Activated CD4-positive, alpha-beta T cell treated with anti-CD3 and anti-CD28 coated beads, Interleukin-10, Interleukin-2, amounts not matched to agents 100 ng/mL and 50 ng/mL, durations not matched to agents 16 hours and 8 hours (primary cell): ENCODE measurements at regions not wholly inside any gene's neighbourhood (a gene's known extent, or its start where the extent isn't known, plus 50 kb on each side); places are given as distances from the start of the nearest gene placed in this dataset.

Source experiments
- DNase-seq: peaks from one replicate; pipeline ENCODE4 v3.0.0-alpha.2; 2020

- no peak for DNase-seq
Observed at GRCh38 chr7:41336455-41336952, 366.4 kb downstream of the INHBA start.

- DNase-seq = no peak
Observed at GRCh38 chr7:41334071-41334862, 368.6 kb downstream of the INHBA start.

GRCh38 chr7:41333511-41333910 lies 369.4 kb downstream of the INHBA start:
- DNase-seq = no peak

DNA sequence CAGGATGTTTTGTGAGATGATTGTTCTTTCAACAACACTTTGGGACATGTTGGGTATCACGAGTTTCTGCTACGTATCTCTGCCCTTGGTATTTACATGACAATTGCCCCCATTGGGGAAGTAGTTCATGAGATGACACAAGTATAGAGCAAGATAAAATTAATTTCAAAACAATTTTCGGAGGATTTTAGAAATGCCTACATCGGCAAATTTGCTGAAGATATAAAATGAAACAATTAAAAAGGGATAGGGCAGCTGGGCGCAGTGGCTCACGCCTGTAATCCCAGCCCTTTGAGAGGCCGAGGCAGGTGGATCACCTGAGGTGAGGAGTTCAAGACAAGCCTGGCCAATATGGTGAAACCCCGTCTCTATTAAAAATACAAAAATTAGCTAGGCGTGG lies 371.7 kb downstream of the INHBA start:
- DNase-seq = no peak

GRCh38 chr7:41328544-41328943 lies 374.3 kb downstream of the INHBA start:
- DNase-seq = no peak

DNA sequence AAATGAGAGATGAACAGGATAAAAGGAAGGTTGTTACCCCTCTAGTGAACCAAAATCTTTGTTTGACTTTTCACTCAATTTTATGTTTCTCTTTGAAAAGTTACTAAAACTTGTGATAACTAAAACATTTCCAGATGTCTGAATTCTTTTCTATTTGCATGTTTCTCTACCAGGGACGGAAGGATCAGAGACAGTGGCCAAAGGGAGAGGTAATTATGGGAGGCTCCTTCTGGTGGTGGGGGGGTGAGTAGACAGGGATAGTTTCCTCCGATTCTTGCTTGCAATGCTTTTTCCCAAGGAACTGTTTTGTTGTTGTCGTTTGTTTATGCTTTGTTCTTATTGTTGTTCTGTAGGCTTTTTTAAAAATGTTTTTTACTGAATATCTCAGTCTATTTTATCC lies 374.8 kb downstream of the INHBA start:
- no peak for DNase-seq

DNA sequence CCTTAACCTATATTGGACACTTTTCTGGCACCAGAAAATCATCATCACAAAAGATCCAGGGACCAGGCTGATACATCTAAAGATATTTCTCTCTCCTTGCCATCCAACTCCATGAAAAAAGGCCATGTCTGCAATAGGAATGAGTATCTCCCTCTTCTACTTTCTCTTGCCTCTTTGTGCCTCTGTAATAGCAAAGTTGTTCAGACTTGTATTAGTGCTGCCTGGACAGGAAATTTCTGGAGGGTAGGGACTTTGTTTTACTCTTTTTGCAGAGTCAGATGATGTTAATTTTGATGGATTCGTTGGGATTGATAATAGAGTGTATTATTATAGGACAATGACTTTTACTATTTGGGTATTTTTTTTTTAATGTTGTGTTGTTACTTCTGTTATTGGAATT lies 376.3 kb downstream of the INHBA start:
- no peak for DNase-seq

- no peak for DNase-seq
Observed at GRCh38 chr7:41323806-41324205, 379.1 kb downstream of the INHBA start.

DNA sequence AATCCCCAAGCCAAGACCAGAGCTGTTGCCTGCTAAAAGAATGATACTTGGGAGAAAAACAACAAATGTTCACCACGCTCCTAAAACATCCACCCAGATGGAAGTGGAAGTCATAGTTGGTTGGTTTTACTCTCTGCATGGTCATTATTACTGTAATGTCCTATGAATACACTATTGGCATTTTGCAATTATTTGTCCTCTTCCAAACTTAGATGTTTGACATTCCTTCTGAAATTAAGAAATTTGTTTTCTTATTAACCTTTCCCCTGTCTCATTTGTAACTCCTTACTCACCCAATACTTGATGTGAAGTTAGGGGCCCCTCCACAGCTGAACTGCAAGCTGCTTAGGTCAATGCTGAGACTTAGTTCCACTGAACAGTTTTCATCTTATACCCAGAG lies 383.3 kb downstream of the INHBA start:
- no peak for DNase-seq

- DNase-seq = no peak
Observed at GRCh38 chr7:41316410-41316809, 386.5 kb downstream of the INHBA start.

DNA sequence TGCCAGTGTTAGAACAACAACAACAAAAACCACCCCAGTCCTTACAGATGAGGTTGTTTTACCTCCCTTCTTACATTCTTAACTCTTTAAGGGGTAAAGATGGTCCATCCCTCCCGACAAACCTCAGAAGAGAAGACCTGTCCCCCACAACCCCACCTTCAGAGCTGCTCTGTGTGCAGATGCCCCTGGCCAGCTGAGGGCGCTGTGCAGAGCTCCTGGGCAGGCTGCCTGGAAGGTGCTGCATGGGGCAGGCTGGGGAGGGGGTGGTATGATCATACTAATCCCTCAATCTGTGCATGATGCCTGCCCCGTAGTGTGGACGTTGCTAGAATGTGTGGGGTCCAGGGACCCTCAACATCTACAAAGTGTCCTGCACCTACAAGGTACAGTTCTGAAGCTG lies 387.1 kb downstream of the INHBA start:
- DNase-seq = no peak

DNA sequence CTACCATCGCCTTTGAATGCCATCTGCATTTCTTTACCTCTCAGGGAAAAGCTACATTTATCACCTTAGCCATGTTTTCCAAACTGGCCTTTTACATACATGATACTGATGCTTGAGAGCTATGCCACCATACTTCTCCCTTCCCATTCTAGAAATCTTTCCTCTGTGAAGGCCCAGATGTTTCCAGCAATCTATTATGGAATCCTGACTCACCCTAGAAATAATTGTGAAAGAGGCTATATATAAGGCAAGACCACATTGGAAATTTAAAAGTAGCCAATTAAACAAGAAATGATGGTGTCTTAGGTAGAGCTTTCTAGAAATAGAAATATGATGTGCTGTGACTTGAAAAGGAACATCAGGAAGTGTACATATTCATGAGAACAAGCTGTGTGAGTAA lies 389.7 kb downstream of the INHBA start:
- DNase-seq = no peak

GRCh38 chr7:41312235-41312634 lies 390.7 kb downstream of the INHBA start:
- no peak for DNase-seq

DNA sequence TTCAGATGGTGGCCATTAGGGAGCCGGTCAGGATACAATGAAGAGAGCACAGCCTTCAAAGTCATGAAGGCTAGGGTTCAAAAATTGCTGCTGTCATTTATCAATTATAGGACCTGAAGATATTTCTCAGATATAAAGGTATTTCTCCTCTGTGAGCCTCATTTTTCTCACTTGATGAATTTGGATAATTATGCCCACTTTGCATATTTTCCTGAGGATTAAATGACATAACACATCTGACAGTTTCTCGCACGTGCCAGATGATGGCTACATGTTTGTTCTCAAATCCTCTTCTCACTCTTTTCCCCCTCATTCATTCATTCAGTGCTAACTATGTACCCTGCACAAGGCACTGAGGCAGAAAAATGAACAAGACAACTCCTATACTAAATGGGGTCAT lies 391.6 kb downstream of the INHBA start:
- DNase-seq = no peak

- no peak for DNase-seq
Observed at GRCh38 chr7:41306486-41306885, 396.4 kb downstream of the INHBA start.

- no peak for DNase-seq
Observed at GRCh38 chr7:41305001-41305400, 397.9 kb downstream of the INHBA start.

- no peak for DNase-seq
Observed at GRCh38 chr7:41303709-41304108, 399.2 kb downstream of the INHBA start.

DNA sequence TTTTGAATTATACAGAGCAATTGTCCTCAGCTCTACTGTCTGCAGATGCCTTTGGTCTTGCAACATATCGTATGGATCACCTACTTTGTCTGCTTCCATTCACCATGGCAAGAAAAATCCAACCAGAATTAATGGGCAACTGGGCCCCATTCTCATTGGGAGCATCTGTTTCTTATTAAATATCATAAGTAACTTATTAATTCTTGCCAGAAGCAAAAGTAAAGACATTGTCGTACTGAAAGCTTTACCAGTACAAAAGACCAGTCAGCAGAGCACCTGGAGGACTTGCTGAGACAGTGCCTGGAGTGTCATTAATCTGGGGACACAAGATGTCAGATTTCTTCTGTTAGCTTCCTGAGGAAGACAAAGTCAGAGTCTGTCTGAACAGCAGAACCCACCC lies 404.5 kb downstream of the INHBA start:
- no peak for DNase-seq

- DNase-seq = no peak
Observed at GRCh38 chr7:41297166-41297565, 405.7 kb downstream of the INHBA start.

GRCh38 chr7:41295455-41295815 lies 407.5 kb downstream of the INHBA start:
- DNase-seq = no peak

DNA sequence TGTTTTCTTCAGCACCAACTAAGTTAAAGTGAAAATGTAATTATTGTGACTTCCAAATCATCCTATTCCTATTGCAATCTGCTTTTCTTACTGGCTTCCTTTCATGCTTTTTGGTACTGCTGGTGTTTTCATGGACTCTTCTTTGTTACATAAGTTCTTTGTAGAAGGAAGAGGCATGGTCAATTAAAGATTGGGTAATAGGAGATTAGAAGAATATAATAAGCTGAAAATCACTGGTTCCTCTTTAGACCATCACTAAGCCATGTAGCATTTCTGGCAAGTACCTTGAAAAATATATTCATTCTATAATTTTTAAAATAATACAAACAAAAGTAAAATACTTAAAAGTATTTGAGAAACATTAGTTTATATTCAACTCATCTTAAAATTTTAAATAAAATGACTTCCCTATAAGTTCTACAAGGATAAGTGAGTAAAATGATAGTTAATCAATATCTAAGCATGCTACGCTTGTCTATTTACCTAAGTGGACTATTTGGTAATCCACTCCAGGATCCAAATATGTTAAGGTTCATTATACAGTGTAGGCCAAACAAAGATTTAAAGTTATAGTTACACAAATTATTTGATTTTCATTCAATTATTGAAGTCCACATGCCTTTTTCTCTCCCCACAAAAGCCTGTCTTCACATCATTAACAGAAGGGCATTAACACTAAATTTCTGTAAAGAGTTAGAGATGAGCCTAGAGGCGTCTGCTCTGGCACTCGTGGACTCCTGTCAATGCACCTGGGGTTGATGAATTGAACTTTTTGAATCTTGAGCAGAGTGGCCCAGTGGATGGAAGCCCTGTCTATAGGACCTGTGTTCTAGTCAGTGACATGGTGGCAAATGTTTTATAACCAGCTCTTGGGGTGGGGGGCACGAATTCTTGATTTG lies 408.1 kb downstream of the INHBA start:
- no peak for DNase-seq

- DNase-seq = no peak
Observed at GRCh38 chr7:41292487-41292886, 410.4 kb downstream of the INHBA start.

- no peak for DNase-seq
Observed at GRCh38 chr7:41287559-41288335, 415.1 kb downstream of the INHBA start.
